ENCODE measurements at regions not wholly inside any gene's neighbourhood (a gene's known extent, or its start where the extent isn't known, plus 50 kb on each side); places are given as distances from the start of the nearest gene placed in this dataset.

DNA sequence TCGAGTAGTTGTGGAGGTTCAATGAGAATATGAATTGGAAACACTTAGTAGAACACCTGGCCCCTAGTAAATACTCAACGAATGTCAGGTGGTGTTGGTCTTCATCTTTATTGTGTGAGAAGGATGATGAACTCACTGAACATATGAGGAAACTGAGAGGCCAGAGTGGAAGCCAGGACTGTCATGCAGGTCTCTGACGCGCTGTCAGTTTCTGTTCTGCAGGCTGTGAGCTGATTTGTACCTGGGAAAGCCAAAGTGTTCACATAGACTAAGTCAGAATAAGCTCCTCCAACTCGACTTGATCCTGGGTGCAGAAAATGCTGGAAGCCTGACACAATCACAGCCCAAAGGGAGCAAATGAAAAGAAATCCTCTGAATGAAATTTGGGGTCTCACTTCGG is 222.2 kb downstream of the LY86 start:
- H3K36me3 ChIP-seq (ENCODE audit: insufficient read depth, low read length), result no peaks in the 10 kb centered on the region
- no peak overlapping the region for H3K9ac ChIP-seq (ENCODE audit: low read length)
- H3K4me3 ChIP-seq (ENCODE audit: low read depth in 1 of 2, low read length in 2 of 2), result peak overlapping the region in 1 of 2 donors; percentile 32
- no peaks in the 10 kb centered on the region for H3K4me1 ChIP-seq (ENCODE audit: insufficient read depth, low read length)
- H3K27ac ChIP-seq (ENCODE audit: low read depth, low read length), result no peak overlapping the region
- no peaks in the 10 kb centered on the region for H3K27me3 ChIP-seq (ENCODE audit: control insufficient read depth in 1 of 2, insufficient read depth in 2 of 2, low read length in 2 of 2)
- no peaks in the 10 kb centered on the region for H3K9me3 ChIP-seq (ENCODE audit: low read length)

DNA sequence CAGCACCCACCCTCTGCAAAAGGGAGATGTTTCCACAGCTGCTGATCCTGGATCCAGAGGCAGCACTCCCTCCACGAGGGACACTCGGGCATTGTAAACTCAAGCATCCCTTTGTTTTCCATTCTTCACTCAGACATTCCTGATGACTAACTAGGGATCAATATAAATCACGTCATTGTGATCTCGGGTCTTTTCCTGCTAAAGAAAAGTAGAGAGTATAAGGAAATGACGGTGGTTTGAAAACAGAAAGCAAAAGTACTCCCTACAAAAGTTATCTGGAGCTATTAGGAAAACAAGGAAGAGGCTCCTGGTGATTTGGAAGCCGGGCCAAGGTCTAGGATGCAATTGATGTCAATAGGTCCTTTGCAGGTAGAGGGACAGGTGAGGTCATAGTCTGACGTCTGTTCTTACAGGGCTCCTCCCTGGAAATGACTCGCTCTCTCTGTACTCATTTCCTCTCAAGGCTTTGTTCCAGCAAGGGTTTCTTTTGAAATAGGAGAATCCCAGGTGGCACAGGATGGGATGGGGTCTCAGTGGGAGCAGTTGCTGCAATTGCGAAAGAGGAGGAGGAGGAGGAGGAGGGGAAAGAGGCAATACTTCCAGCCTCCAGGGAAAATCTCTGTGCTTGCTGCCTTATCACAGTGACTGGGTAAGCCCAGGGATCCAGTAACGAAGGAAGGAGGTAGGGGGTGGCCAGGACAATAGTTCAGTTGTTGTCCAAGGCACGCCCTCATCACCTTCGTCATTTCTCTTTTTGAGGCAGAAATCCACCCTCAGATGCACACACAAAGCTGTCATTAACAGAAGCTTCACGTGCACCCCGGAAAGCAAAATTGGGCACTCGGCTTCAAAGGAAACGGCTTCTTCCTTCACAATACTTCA is 222.8 kb downstream of the LY86 start:
- Histone ChIP-seq H3K9ac (ENCODE audit: low read length) (no peak overlapping the region), H3K9me3 (ENCODE audit: low read length) (no peaks in the 10 kb centered on the region), H3K27ac (ENCODE audit: low read depth, low read length) (no peak overlapping the region), H3K4me3 (ENCODE audit: low read depth in 1 of 2, low read length in 2 of 2) (peak overlapping the region in 1 of 2 donors; percentile 32), H3K27me3 (ENCODE audit: control insufficient read depth in 1 of 2, insufficient read depth in 2 of 2, low read length in 2 of 2) (no peaks in the 10 kb centered on the region), H3K4me1 (ENCODE audit: insufficient read depth, low read length) (no peaks in the 10 kb centered on the region), H3K36me3 (ENCODE audit: insufficient read depth, low read length) (no peaks in the 10 kb centered on the region)

DNA sequence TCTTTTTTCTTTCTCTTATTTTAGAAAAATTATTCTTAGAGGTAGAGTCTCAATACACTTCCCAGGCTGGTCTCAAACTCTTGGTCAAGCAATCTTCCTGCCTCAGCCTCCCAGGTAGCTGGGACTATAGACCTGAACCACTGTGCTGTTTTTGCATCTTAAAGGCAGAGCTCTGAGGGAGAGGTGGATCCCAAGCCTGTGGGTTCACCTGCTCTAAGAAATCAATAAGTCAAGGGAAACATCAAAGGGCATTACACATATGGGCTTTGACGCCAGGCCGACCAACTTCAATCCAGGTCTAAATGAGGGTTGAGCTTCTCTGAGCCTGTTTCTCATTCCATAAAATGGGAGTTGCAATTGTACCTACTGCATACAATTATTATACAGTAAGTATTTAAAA is 223.9 kb downstream of the LY86 start:
- no peak overlapping the region for H3K27ac ChIP-seq (ENCODE audit: low read depth, low read length)
- H3K4me3 ChIP-seq (ENCODE audit: low read depth in 1 of 2, low read length in 2 of 2), result no peak overlapping the region
- no peaks in the 10 kb centered on the region for H3K9me3 ChIP-seq (ENCODE audit: low read length)
- no peak overlapping the region for H3K9ac ChIP-seq (ENCODE audit: low read length)
- H3K27me3 ChIP-seq (ENCODE audit: control insufficient read depth in 1 of 2, insufficient read depth in 2 of 2, low read length in 2 of 2), result no peaks in the 10 kb centered on the region
- H3K36me3 ChIP-seq (ENCODE audit: insufficient read depth, low read length), result no peaks in the 10 kb centered on the region
- H3K4me1 ChIP-seq (ENCODE audit: insufficient read depth, low read length), result no peaks in the 10 kb centered on the region

DNA sequence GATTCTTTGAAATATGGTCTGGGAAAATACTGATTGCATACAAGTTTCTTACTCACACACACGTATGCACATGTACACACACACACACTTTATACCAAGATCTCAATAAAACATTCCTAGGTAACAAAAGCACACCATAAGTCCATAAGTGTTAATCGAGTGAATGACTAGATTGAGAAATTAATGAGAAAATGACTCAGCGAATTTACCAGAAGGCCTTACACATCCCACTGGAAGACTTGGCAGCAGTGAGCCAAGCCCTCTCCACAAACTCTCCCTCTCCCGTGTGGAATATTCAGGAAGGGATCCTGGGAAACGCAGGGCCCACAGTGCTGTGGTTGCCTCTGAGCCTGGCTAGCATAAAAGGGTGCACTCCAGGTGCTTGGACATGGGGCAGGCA is 227.2 kb downstream of the LY86 start:
- Histone ChIP-seq H3K9me3 (ENCODE audit: low read length) (no peaks in the 10 kb centered on the region), H3K36me3 (ENCODE audit: insufficient read depth, low read length) (no peaks in the 10 kb centered on the region), H3K4me3 (ENCODE audit: low read depth in 1 of 2, low read length in 2 of 2) (no peak overlapping the region), H3K27ac (ENCODE audit: low read depth, low read length) (no peak overlapping the region), H3K27me3 (ENCODE audit: control insufficient read depth in 1 of 2, insufficient read depth in 2 of 2, low read length in 2 of 2) (no peaks in the 10 kb centered on the region), H3K4me1 (ENCODE audit: insufficient read depth, low read length) (no peaks in the 10 kb centered on the region), H3K9ac (ENCODE audit: low read length) (no peak overlapping the region)

DNA sequence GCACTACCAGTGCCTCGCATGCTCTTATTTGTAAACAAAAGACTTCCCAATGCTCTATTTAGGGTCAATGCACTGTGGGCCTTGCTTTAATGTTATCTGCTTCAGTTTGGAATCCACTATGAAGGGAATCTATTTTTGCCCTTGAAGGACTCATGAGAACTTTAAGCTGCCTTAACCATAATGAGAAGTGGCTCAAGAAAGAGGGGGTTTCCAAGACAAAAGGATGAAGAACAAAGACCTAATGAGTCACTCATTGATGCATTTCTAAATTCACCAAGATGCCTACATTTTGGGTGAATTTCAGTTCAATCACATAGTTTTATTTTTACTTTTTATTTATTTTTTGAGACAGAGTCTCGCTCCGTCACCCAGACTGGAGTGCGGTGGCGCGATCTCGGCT is 228.2 kb downstream of the LY86 start:
- Histone ChIP-seq H3K4me3 (ENCODE audit: low read depth in 1 of 2, low read length in 2 of 2) (no peak overlapping the region), H3K36me3 (ENCODE audit: insufficient read depth, low read length) (no peaks in the 10 kb centered on the region), H3K9me3 (ENCODE audit: low read length) (no peaks in the 10 kb centered on the region), H3K9ac (ENCODE audit: low read length) (no peak overlapping the region), H3K27me3 (ENCODE audit: control insufficient read depth in 1 of 2, insufficient read depth in 2 of 2, low read length in 2 of 2) (no peaks in the 10 kb centered on the region), H3K4me1 (ENCODE audit: insufficient read depth, low read length) (no peaks in the 10 kb centered on the region), H3K27ac (ENCODE audit: low read depth, low read length) (no peak overlapping the region)

DNA sequence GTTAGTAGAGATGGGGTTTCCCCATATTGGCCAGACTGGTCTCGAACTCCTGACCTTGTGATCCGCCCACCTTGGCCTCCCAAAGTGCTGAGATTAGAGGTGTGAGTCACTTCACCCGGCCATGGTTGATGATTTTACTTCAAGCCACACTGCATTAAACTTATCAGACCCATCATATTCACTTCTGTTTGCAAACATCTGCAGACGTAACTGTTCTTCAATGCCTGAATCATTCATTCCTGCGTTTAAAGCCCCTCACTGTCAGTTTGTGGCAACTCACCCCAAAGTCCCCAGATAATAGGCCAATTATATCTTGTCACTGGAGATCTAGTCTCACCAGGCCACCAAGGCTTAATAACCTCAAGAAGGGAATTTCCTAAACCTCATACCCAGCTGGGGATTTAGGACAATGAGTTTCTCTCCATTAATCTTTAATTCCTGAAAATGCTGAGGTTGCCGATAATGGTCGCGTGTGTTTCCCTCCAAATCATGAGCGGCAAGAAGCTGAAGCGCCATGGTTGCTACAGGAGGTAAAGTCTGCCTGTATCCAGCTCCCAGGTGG is 229.6 kb downstream of the LY86 start:
- H3K36me3 ChIP-seq (ENCODE audit: insufficient read depth, low read length), result no peaks in the 10 kb centered on the region
- H3K9me3 ChIP-seq (ENCODE audit: low read length), result no peaks in the 10 kb centered on the region
- H3K4me1 ChIP-seq (ENCODE audit: insufficient read depth, low read length), result no peaks in the 10 kb centered on the region
- no peak overlapping the region for H3K27ac ChIP-seq (ENCODE audit: low read depth, low read length)
- no peak overlapping the region for H3K4me3 ChIP-seq (ENCODE audit: low read depth in 1 of 2, low read length in 2 of 2)
- no peak overlapping the region for H3K9ac ChIP-seq (ENCODE audit: low read length)
- no peaks in the 10 kb centered on the region for H3K27me3 ChIP-seq (ENCODE audit: control insufficient read depth in 1 of 2, insufficient read depth in 2 of 2, low read length in 2 of 2)

DNA sequence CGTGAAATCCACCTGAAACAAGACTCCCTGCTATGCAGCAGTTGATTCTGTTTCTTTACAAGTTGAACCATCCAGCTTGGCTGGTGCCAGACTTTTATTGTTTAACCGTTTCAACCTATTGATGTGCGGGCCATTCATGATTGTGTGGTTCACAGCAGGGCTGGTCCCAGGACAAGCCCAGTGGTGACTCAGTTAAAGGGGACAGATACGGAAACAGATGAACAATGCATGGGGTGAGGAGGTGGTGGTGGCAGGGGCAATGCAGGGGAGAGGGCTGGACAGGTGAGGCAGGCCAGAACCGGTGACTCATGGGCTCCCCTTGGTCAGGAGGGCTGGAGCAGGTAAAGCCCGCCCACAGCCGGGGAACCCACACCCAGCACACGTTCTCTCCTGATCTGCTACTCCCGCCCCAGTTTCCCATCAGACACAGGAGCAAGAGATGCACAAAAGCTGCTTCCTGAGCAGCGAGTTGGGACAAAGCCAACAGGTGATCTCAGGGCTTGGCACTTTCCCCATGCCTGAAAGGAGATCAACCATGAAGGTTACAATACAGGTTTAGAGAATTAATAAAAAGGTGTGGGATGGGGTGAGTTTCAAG is 232.2 kb downstream of the LY86 start:
- H3K4me1 ChIP-seq (ENCODE audit: insufficient read depth, low read length), result peaks cover 2% of the 10 kb centered on the region
- H3K4me3 ChIP-seq (ENCODE audit: low read depth in 1 of 2, low read length in 2 of 2), result no peak overlapping the region
- no peaks in the 10 kb centered on the region for H3K36me3 ChIP-seq (ENCODE audit: insufficient read depth, low read length)
- H3K27me3 ChIP-seq (ENCODE audit: control insufficient read depth in 1 of 2, insufficient read depth in 2 of 2, low read length in 2 of 2), result no peaks in the 10 kb centered on the region
- H3K9ac ChIP-seq (ENCODE audit: low read length), result no peak overlapping the region
- no peaks in the 10 kb centered on the region for H3K9me3 ChIP-seq (ENCODE audit: low read length)
- H3K27ac ChIP-seq (ENCODE audit: low read depth, low read length), result no peak overlapping the region

DNA sequence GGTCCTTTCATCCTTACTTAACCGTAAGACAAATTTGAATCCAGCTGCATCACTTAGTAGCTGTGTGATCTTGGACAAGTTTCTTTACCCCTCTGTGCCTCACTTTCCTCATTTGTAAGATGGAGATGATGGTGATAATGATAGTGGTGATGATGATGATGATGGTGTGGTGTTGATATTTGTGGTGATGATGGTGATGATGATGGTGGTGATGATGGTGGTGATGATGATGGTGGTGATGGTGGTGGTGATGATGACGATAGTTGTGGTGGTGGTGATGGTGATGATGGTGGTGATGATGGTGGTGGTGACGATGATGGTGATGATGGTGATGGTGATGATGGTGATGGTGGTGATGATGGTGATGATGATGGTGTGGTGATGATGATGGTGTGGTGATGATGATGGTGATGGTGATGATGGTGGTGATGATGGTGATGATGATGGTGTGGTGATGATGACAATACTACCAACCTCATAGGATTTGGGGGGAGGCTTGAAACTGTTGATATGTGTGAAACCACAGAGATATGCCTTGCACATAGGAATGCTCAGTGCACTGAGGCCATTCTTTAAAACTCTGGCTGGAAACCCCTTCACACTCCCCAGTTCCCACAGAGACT is 233.2 kb downstream of the LY86 start:
- Histone ChIP-seq H3K9ac (ENCODE audit: low read length) (no peak overlapping the region), H3K4me3 (ENCODE audit: low read depth in 1 of 2, low read length in 2 of 2) (no peak overlapping the region), H3K4me1 (ENCODE audit: insufficient read depth, low read length) (peaks cover 11% of the 10 kb centered on the region), H3K27ac (ENCODE audit: low read depth, low read length) (no peak overlapping the region), H3K9me3 (ENCODE audit: low read length) (no peaks in the 10 kb centered on the region), H3K27me3 (ENCODE audit: control insufficient read depth in 1 of 2, insufficient read depth in 2 of 2, low read length in 2 of 2) (no peaks in the 10 kb centered on the region), H3K36me3 (ENCODE audit: insufficient read depth, low read length) (no peaks in the 10 kb centered on the region)

DNA sequence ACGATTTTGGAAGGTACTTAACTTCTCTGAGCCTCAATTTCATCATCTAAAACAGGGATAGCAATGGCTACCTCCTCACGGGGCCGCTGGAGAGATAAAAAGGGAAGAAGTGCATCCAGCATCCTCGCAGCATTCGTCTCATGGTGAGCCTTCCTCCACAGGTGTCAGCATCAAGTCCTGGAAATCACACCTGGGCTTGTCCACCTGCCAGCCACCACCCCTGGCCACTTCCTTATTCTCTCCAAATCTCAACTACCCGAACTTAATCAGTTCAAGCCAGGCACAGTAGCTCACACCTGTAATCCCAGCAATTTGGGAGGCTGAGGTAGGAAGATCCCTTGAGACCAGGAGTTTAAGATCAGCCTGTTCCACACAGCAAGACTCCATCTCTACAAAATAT is 234.5 kb downstream of the LY86 start:
- Histone ChIP-seq H3K9me3 (ENCODE audit: low read length) (no peaks in the 10 kb centered on the region), H3K4me3 (ENCODE audit: low read depth in 1 of 2, low read length in 2 of 2) (no peak overlapping the region), H3K9ac (ENCODE audit: low read length) (no peak overlapping the region), H3K36me3 (ENCODE audit: insufficient read depth, low read length) (no peaks in the 10 kb centered on the region), H3K27ac (ENCODE audit: low read depth, low read length) (no peak overlapping the region), H3K27me3 (ENCODE audit: control insufficient read depth in 1 of 2, insufficient read depth in 2 of 2, low read length in 2 of 2) (no peaks in the 10 kb centered on the region), H3K4me1 (ENCODE audit: insufficient read depth, low read length) (peaks cover 11% of the 10 kb centered on the region)

DNA sequence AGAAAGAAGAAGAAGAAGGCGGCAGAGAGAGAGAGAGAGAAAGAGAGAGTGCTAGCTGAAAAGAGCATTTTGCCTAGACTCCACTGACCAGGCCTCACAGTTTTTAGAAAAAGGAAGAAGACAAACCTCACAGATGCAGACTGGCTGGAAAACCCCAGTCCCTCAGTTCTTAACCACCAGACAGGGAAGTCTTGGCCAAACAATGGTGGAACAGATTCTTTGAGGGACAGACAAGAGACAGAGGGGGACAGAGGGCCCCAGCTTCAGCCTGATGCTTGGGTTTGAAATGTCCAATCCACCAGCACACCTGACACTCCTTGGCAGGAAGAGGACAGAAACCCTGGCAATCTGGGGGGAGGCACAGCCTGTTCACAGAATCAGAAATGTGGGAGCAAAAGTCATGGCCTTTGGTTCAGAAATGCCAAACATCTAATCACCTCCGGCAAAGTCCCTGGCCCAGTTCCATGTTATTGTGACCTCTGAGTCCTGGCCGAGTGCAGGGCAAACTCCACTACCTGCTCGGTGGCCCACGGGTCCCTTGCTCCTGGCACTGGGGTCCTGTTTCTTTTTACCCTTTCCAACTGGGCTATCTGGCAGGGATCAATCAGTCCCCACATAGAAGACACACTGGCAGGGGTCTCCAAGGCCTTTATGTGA is 235.2 kb downstream of the LY86 start:
- Histone ChIP-seq H3K9me3 (ENCODE audit: low read length) (no peaks in the 10 kb centered on the region), H3K4me1 (ENCODE audit: insufficient read depth, low read length) (peaks cover 11% of the 10 kb centered on the region), H3K27ac (ENCODE audit: low read depth, low read length) (no peak overlapping the region), H3K9ac (ENCODE audit: low read length) (no peak overlapping the region), H3K4me3 (ENCODE audit: low read depth in 1 of 2, low read length in 2 of 2) (no peak overlapping the region), H3K27me3 (ENCODE audit: control insufficient read depth in 1 of 2, insufficient read depth in 2 of 2, low read length in 2 of 2) (no peaks in the 10 kb centered on the region), H3K36me3 (ENCODE audit: insufficient read depth, low read length) (no peaks in the 10 kb centered on the region)

DNA sequence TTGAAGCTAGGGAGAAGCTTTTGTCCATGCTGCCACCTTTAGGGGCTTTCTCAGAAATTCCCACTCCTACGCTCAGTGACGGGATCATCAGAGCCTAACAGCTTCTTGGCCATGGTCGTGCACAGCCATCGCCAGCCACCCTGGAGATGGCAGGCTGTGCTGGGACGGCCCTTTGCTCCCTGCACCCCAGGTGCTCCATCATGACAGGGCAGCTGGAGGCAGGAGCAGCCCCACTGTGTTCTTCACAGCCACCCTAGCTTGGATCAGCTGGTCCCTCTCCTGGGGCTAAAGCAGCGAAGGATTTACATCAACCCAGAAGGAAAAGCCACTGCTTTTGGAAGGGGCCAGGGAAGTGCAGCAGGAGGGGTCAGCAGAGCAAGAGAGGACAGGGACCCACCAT is 235.9 kb downstream of the LY86 start:
- no peak overlapping the region for H3K9ac ChIP-seq (ENCODE audit: low read length)
- no peak overlapping the region for H3K4me3 ChIP-seq (ENCODE audit: low read depth in 1 of 2, low read length in 2 of 2)
- H3K36me3 ChIP-seq (ENCODE audit: insufficient read depth, low read length), result no peaks in the 10 kb centered on the region
- H3K27me3 ChIP-seq (ENCODE audit: control insufficient read depth in 1 of 2, insufficient read depth in 2 of 2, low read length in 2 of 2), result no peaks in the 10 kb centered on the region
- H3K27ac ChIP-seq (ENCODE audit: low read depth, low read length), result no peak overlapping the region
- peaks cover 11% of the 10 kb centered on the region for H3K4me1 ChIP-seq (ENCODE audit: insufficient read depth, low read length)
- no peaks in the 10 kb centered on the region for H3K9me3 ChIP-seq (ENCODE audit: low read length)
